ENCODE measurements at regions not wholly inside any gene's neighbourhood (a gene's known extent, or its start where the extent isn't known, plus 50 kb on each side); places are given as distances from the start of the nearest gene placed in this dataset.
"Not testable (repeated sequence)": the region's sequence is repeated elsewhere in the genome, so short reads cannot be mapped to it uniquely, and the experiment has no call there.

GRCh38 chr1:228883535-228883934, 148.3 kb downstream of the RHOU start:
- Histone ChIP-seq H3K27ac (ENCODE audit: low read depth, low read length) (no peak overlapping the region), H3K9me3 (ENCODE audit: control insufficient read depth, insufficient read depth, low read depth, low read length) (peaks cover 17% of the 10 kb centered on the region), H3K9ac (ENCODE audit: low read length) (no peak overlapping the region), H3K4me1 (ENCODE audit: control insufficient read depth, insufficient read depth, low read length) (peaks cover 21% of the 10 kb centered on the region), H3K4me3 (ENCODE audit: low read depth, low read length) (no peak overlapping the region), H3K27me3 (ENCODE audit: control insufficient read depth, insufficient read depth, low read length) (no peaks in the 10 kb centered on the region), H3K36me3 (ENCODE audit: control insufficient read depth, insufficient read depth, low read length) (no peaks in the 10 kb centered on the region)

GRCh38 chr1:228884196-228884595, 148.9 kb downstream of the RHOU start:
- H3K27ac ChIP-seq (ENCODE audit: low read depth, low read length) = no peak overlapping the region
- H3K4me1 ChIP-seq (ENCODE audit: control insufficient read depth, insufficient read depth, low read length) = peaks cover 21% of the 10 kb centered on the region
- no peak overlapping the region for H3K4me3 ChIP-seq (ENCODE audit: low read depth, low read length)
- H3K9me3 ChIP-seq (ENCODE audit: control insufficient read depth, insufficient read depth, low read depth, low read length) = peaks cover 17% of the 10 kb centered on the region
- H3K9ac ChIP-seq (ENCODE audit: low read length) = no peak overlapping the region
- no peaks in the 10 kb centered on the region for H3K27me3 ChIP-seq (ENCODE audit: control insufficient read depth, insufficient read depth, low read length)
- no peaks in the 10 kb centered on the region for H3K36me3 ChIP-seq (ENCODE audit: control insufficient read depth, insufficient read depth, low read length)

- H3K27me3 ChIP-seq (ENCODE audit: control insufficient read depth, insufficient read depth, low read length) = no peaks in the 10 kb centered on the region
- no peaks in the 10 kb centered on the region for H3K36me3 ChIP-seq (ENCODE audit: control insufficient read depth, insufficient read depth, low read length)
- peaks cover 17% of the 10 kb centered on the region for H3K9me3 ChIP-seq (ENCODE audit: control insufficient read depth, insufficient read depth, low read depth, low read length)
- H3K4me1 ChIP-seq (ENCODE audit: control insufficient read depth, insufficient read depth, low read length) = peaks cover 21% of the 10 kb centered on the region
- no peak overlapping the region for H3K9ac ChIP-seq (ENCODE audit: low read length)
- H3K27ac ChIP-seq (ENCODE audit: low read depth, low read length) = no peak overlapping the region
- no peak overlapping the region for H3K4me3 ChIP-seq (ENCODE audit: low read depth, low read length)
Measured at GRCh38 chr1:228884615-228885566, 149.6 kb downstream of the RHOU start.

GRCh38 chr1:228885845-228886244, 150.6 kb downstream of the RHOU start:
- Histone ChIP-seq H3K9ac (ENCODE audit: low read length) (no peak overlapping the region), H3K4me3 (ENCODE audit: low read depth, low read length) (no peak overlapping the region), H3K36me3 (ENCODE audit: control insufficient read depth, insufficient read depth, low read length) (no peaks in the 10 kb centered on the region), H3K27me3 (ENCODE audit: control insufficient read depth, insufficient read depth, low read length) (no peaks in the 10 kb centered on the region), H3K4me1 (ENCODE audit: control insufficient read depth, insufficient read depth, low read length) (peaks cover 16% of the 10 kb centered on the region), H3K27ac (ENCODE audit: low read depth, low read length) (no peak overlapping the region), H3K9me3 (ENCODE audit: control insufficient read depth, insufficient read depth, low read depth, low read length) (peaks cover 17% of the 10 kb centered on the region)

- Histone ChIP-seq H3K4me1 (ENCODE audit: control insufficient read depth, insufficient read depth, low read length) (peaks cover 10% of the 10 kb centered on the region), H3K4me3 (ENCODE audit: low read depth, low read length) (no peak overlapping the region), H3K9me3 (ENCODE audit: control insufficient read depth, insufficient read depth, low read depth, low read length) (peaks cover 17% of the 10 kb centered on the region), H3K36me3 (ENCODE audit: control insufficient read depth, insufficient read depth, low read length) (no peaks in the 10 kb centered on the region), H3K9ac (ENCODE audit: low read length) (no peak overlapping the region), H3K27ac (ENCODE audit: low read depth, low read length) (no peak overlapping the region), H3K27me3 (ENCODE audit: control insufficient read depth, insufficient read depth, low read length) (no peaks in the 10 kb centered on the region)
Measured at GRCh38 chr1:228887101-228887500, 151.8 kb downstream of the RHOU start.

- Histone ChIP-seq H3K27ac (ENCODE audit: low read depth, low read length) (no peak overlapping the region), H3K36me3 (ENCODE audit: control insufficient read depth, insufficient read depth, low read length) (no peaks in the 10 kb centered on the region), H3K4me3 (ENCODE audit: low read depth, low read length) (no peak overlapping the region), H3K27me3 (ENCODE audit: control insufficient read depth, insufficient read depth, low read length) (no peaks in the 10 kb centered on the region), H3K9ac (ENCODE audit: low read length) (no peak overlapping the region), H3K4me1 (ENCODE audit: control insufficient read depth, insufficient read depth, low read length) (peaks cover 2% of the 10 kb centered on the region; the same call in 1 of the 2 replicates), H3K9me3 (ENCODE audit: control insufficient read depth, insufficient read depth, low read depth, low read length) (peaks cover 15% of the 10 kb centered on the region)
Measured at GRCh38 chr1:228887960-228888359, 152.7 kb downstream of the RHOU start.

GRCh38 chr1:228889289-228889688, 154.0 kb downstream of the RHOU start:
- H3K36me3 ChIP-seq (ENCODE audit: control insufficient read depth, insufficient read depth, low read length) = no peaks in the 10 kb centered on the region

GRCh38 chr1:228891272-228892034, 156.2 kb downstream of the RHOU start:
- Histone ChIP-seq H3K9ac (ENCODE audit: low read length) (no peak overlapping the region), H3K27me3 (ENCODE audit: control insufficient read depth, insufficient read depth, low read length) (no peaks in the 10 kb centered on the region), H3K4me3 (ENCODE audit: low read depth, low read length) (no peak overlapping the region), H3K27ac (ENCODE audit: low read depth, low read length) (no peak overlapping the region), H3K9me3 (ENCODE audit: control insufficient read depth, insufficient read depth, low read depth, low read length) (no peaks in the 10 kb centered on the region), H3K36me3 (ENCODE audit: control insufficient read depth, insufficient read depth, low read length) (no peaks in the 10 kb centered on the region), H3K4me1 (ENCODE audit: control insufficient read depth, insufficient read depth, low read length) (no peaks in the 10 kb centered on the region)

More at GRCh38 chr1:228889289-228889688, 154.0 kb downstream of the RHOU start:
- peaks cover 3% of the 10 kb centered on the region; the same call in 1 of the 2 replicates for H3K9me3 ChIP-seq (ENCODE audit: control insufficient read depth, insufficient read depth, low read depth, low read length)
- H3K27ac ChIP-seq (ENCODE audit: low read depth, low read length) = no peak overlapping the region
- no peak overlapping the region for H3K4me3 ChIP-seq (ENCODE audit: low read depth, low read length)
- H3K27me3 ChIP-seq (ENCODE audit: control insufficient read depth, insufficient read depth, low read length) = no peaks in the 10 kb centered on the region
- no peaks in the 10 kb centered on the region for H3K4me1 ChIP-seq (ENCODE audit: control insufficient read depth, insufficient read depth, low read length)
- no peak overlapping the region for H3K9ac ChIP-seq (ENCODE audit: low read length)

GRCh38 chr1:228892200-228892599, 156.9 kb downstream of the RHOU start:
- not testable (repeated sequence) for H3K27me3 ChIP-seq (ENCODE audit: control insufficient read depth, insufficient read depth, low read length); H3K9ac ChIP-seq (ENCODE audit: low read length); H3K27ac ChIP-seq (ENCODE audit: low read depth, low read length); H3K4me1 ChIP-seq (ENCODE audit: control insufficient read depth, insufficient read depth, low read length); H3K9me3 ChIP-seq (ENCODE audit: control insufficient read depth, insufficient read depth, low read depth, low read length); H3K36me3 ChIP-seq (ENCODE audit: control insufficient read depth, insufficient read depth, low read length); H3K4me3 ChIP-seq (ENCODE audit: low read depth, low read length)

GRCh38 chr1:228894442-228894989, 159.2 kb downstream of the RHOU start:
- no peaks in the 10 kb centered on the region for H3K27me3 ChIP-seq (ENCODE audit: control insufficient read depth, insufficient read depth, low read length)
- no peaks in the 10 kb centered on the region for H3K36me3 ChIP-seq (ENCODE audit: control insufficient read depth, insufficient read depth, low read length)
- H3K9ac ChIP-seq (ENCODE audit: low read length) = no peak overlapping the region
- H3K27ac ChIP-seq (ENCODE audit: low read depth, low read length) = no peak overlapping the region
- H3K4me1 ChIP-seq (ENCODE audit: control insufficient read depth, insufficient read depth, low read length) = no peaks in the 10 kb centered on the region
- H3K9me3 ChIP-seq (ENCODE audit: control insufficient read depth, insufficient read depth, low read depth, low read length) = no peaks in the 10 kb centered on the region
- H3K4me3 ChIP-seq (ENCODE audit: low read depth, low read length) = no peak overlapping the region

GRCh38 chr1:228897901-228898300, 162.6 kb downstream of the RHOU start:
- Histone ChIP-seq H3K27me3 (ENCODE audit: control insufficient read depth, insufficient read depth, low read length) (no peaks in the 10 kb centered on the region), H3K9me3 (ENCODE audit: control insufficient read depth, insufficient read depth, low read depth, low read length) (no peaks in the 10 kb centered on the region), H3K27ac (ENCODE audit: low read depth, low read length) (no peak overlapping the region), H3K9ac (ENCODE audit: low read length) (no peak overlapping the region), H3K36me3 (ENCODE audit: control insufficient read depth, insufficient read depth, low read length) (no peaks in the 10 kb centered on the region), H3K4me3 (ENCODE audit: low read depth, low read length) (no peak overlapping the region), H3K4me1 (ENCODE audit: control insufficient read depth, insufficient read depth, low read length) (peaks cover 19% of the 10 kb centered on the region)

Measured in HUES6 (cell line).